GM12878 (cell line): ENCODE measurements at regions not wholly inside any gene's neighbourhood (a gene's known extent, or its start where the extent isn't known, plus 50 kb on each side); places are given as distances from the start of the nearest gene placed in this dataset.

Source experiments
- ATAC-seq: fragments of 200-7000 bp; cut with Tn5 transposase; 3 replicates; pipeline ENCODE4 v1.9.1; 2020; ENCODE audit warnings: mild to moderate bottlenecking, moderate library complexity
- BruUV-seq: library from RNA; stranded (reverse); fragments of 400-500 nt; replicated peaks from 2 replicates; lab custom pipeline; 2021; lab: Mats Ljungman, UMichigan
- CTCF ChIA-PET: fragments of 300-600 bp; sonication (Branson Sonifier 250); formaldehyde crosslinking; extraction: SDS; loops from one replicate; lab custom pipeline; 2021; ENCODE audit warnings: inconsistent platforms; lab: Yijun Ruan, JAX
- POLR2A ChIA-PET: fragments of 350-600 bp; formaldehyde crosslinking; extraction: SDS; loops from one replicate; lab custom pipeline; 2021; ENCODE audit warnings: inconsistent platforms; lab: Charles Lee
- RAD21 ChIA-PET: fragments of 300-600 bp; sonication (Branson Sonifier 250); formaldehyde crosslinking; loops from one replicate; lab custom pipeline; 2023; ENCODE audit warnings: antibody characterized with exemption; ENCODE audit not compliant: unreplicated experiment; lab: Charles Lee
- SMC1A ChIA-PET: fragments of 300-600 bp; sonication (Branson Sonifier 250); formaldehyde crosslinking; loops from one replicate; lab custom pipeline; 2023; ENCODE audit not compliant: unreplicated experiment, uncharacterized antibody; lab: Charles Lee
- DNase-seq: peaks from one replicate; pipeline ENCODE4 v3.0.0-alpha.2; 2011; ENCODE audit warnings: low read depth, low spot score
- FAIRE-seq: peaks from 3 replicates; lab custom pipeline; 2011; peaks lifted over from hg19 to GRCh38; lab: Jason Lieb, UNC
- H2AFZ ChIP-seq: 2 replicates; pipeline ENCODE4 v1.6.0; 2011; ENCODE audit warnings: low read depth, low read length, control low read depth; ENCODE audit not compliant: control insufficient read depth
- H3K27ac ChIP-seq: 2 replicates; pipeline ENCODE4 v1.5.1; 2011; ENCODE audit warnings: control low read depth; ENCODE audit not compliant: control insufficient read depth, insufficient read depth
- H3K27me3 ChIP-seq, 2 experiments: replicated peaks in 1 of 2; 2 replicates each; pipeline versions ENCODE4 v1.6.0 to v1.6.1; 2011; ENCODE audit warnings: low read length in 1 of 2; ENCODE audit not compliant: control insufficient read depth in 2 of 2, insufficient read depth in 2 of 2
- H3K36me3 ChIP-seq, 2 experiments: 2 replicates each; pipeline ENCODE4 v1.5.1; 2011; ENCODE audit warnings: low read length in 1 of 2; ENCODE audit not compliant: control insufficient read depth in 2 of 2, insufficient read depth in 2 of 2
- H3K4me1 ChIP-seq: 2 replicates; pipeline ENCODE4 v1.6.1; 2011; ENCODE audit warnings: mild to moderate bottlenecking, low read length, moderate library complexity, mixed read lengths; ENCODE audit not compliant: control insufficient read depth, insufficient read depth
- H3K4me2 ChIP-seq: 2 replicates; pipeline ENCODE4 v1.6.0; 2011; ENCODE audit warnings: control low read depth; ENCODE audit not compliant: control insufficient read depth, insufficient read depth
- H3K4me3 ChIP-seq: fragments of 200-600 bp; sonication (generic); 2 replicates; pipeline ENCODE4 v1.5.1; 2016
- H3K79me2 ChIP-seq: 2 replicates; pipeline ENCODE4 v1.6.0; 2011; ENCODE audit warnings: low read length; ENCODE audit not compliant: control insufficient read depth, insufficient read depth
- H3K9ac ChIP-seq: 2 replicates; pipeline ENCODE4 v1.8.0; 2011; ENCODE audit warnings: low read length, control low read depth, mixed read lengths; ENCODE audit not compliant: control insufficient read depth, insufficient read depth
- H3K9me3 ChIP-seq: replicated peaks from 3 replicates; pipeline ENCODE4 v1.5.1; 2011; ENCODE audit warnings: mild to moderate bottlenecking, low read length; ENCODE audit not compliant: control insufficient read depth, insufficient read depth
- H4K20me1 ChIP-seq: 2 replicates; pipeline ENCODE4 v1.6.0; 2011; ENCODE audit not compliant: control insufficient read depth, insufficient read depth
- BMI1 ChIP-seq: fragments of 450-650 bp; IDR thresholded peaks from 2 replicates; pipeline ENCODE4 v1.6.1; 2016; ENCODE audit warnings: mild to moderate bottlenecking, moderate library complexity, borderline replicate concordance
- CHD2 ChIP-seq: IDR thresholded peaks from 2 replicates; pipeline ENCODE4 v1.6.1; 2011; ENCODE audit warnings: low read depth, low read length, improper control_type of control experiment, borderline replicate concordance
- CREM ChIP-seq: IDR thresholded peaks from 2 replicates; pipeline ENCODE4 v1.6.1; 2014; ENCODE audit warnings: antibody characterized with exemption, low read depth
- ELK1 ChIP-seq: IDR thresholded peaks from 2 replicates; pipeline ENCODE4 v1.6.1; 2012; ENCODE audit warnings: low read depth, low read length, improper control_type of control experiment
- ESRRA ChIP-seq: IDR thresholded peaks from 2 replicates; pipeline ENCODE4 v1.6.1; 2012; ENCODE audit warnings: mild to moderate bottlenecking, low read length, improper control_type of control experiment
- GATAD2B ChIP-seq: fragments of 450-650 bp; conservative IDR thresholded peaks from 2 replicates; pipeline ENCODE4 v1.6.1; 2017; ENCODE audit warnings: low read depth, mild to moderate bottlenecking, moderate library complexity
- NFIC ChIP-seq: IDR thresholded peaks from 2 replicates; pipeline ENCODE4 v1.6.1; 2012; ENCODE audit warnings: low read depth, mild to moderate bottlenecking, inconsistent platforms, low read length, moderate library complexity
- NR2C1 ChIP-seq: fragments of 450-650 bp; IDR thresholded peaks from 2 replicates; pipeline ENCODE4 v1.6.1; 2017; ENCODE audit warnings: antibody characterized with exemption, mild to moderate bottlenecking, moderate library complexity
- NRF1 ChIP-seq: conservative IDR thresholded peaks from 2 replicates; pipeline ENCODE4 v1.6.1; 2011; ENCODE audit warnings: mild to moderate bottlenecking, low read depth, low read length, improper control_type of control experiment
- SIN3A ChIP-seq: IDR thresholded peaks from 2 replicates; pipeline ENCODE4 v1.6.1; 2012; ENCODE audit warnings: low read depth, low read length, improper control_type of control experiment
- in situ Hi-C: fragments of 300-500 bp; cut with MboI; formaldehyde crosslinking; loops from 9 replicates; pipeline ENCODE4 v1.14.3; 2018; ENCODE audit warnings: mixed read lengths
- intact Hi-C: fragments of 100-400 bp; cut with micrococcal nuclease; formaldehyde crosslinking; loops from one replicate; pipeline ENCODE4 v1.14.2; 2022; ENCODE audit not compliant: unreplicated experiment
- TF ChIP-seq, protein P1 (sequence below): fragments of 450-650 bp; IDR thresholded peaks from 2 replicates; pipeline ENCODE4 v1.6.1; 2017; ENCODE audit warnings: mild to moderate bottlenecking
- TF ChIP-seq, protein P2 (sequence below): fragments of 450-650 bp; IDR thresholded peaks from 2 replicates; pipeline ENCODE4 v1.6.1; 2018; ENCODE audit warnings: borderline replicate concordance, mild to moderate bottlenecking; ENCODE audit not compliant: partially characterized antibody

DNA sequence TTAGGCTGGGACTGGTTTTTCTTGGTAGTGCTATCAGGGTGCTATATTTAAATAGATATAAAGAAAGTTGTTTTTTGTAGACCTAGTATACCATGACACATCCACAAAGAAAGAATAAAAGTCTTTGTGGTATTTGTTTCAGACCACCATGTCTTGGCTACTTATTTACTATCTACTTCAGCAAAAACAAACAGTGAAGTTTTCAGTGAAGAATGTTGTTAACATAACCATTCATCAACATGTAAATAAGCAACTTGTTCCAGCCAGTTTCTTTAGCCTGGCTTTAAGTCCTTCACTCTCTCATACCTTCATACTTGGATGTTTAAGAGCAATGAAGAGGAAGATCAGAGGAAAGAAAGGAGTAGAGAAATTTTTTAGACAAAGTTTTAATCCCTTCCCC lies 624.1 kb downstream of the CD109 start:
- ATAC-seq (no peak), DNase-seq (no peak), FAIRE-seq (no peak)
- RAD21 ChIA-PET = no interaction called here
- SMC1A ChIA-PET = no interaction called here
- intact Hi-C loops (no loop called here), in situ Hi-C loops (no loop called here)
- no peaks in the 10 kb centered on the region for H3K27me3 ChIP-seq
- no peaks in the 10 kb centered on the region for H4K20me1 ChIP-seq
- H2AFZ ChIP-seq = no peak overlapping the region
- H3K27ac ChIP-seq = no peak overlapping the region
- H3K4me2 ChIP-seq = no peak overlapping the region
- H3K36me3 ChIP-seq = no peaks in the 10 kb centered on the region
- no peaks in the 10 kb centered on the region for H3K79me2 ChIP-seq
- no TSS peak for BruUV-seq
- no peak overlapping the region for H3K9ac ChIP-seq
- TF ChIP-seq SIN3A (no peak), CREM (no peak), GATAD2B (no peak), NR2C1 (no peak), NFIC (no peak), CHD2 (no peak), NRF1 (no peak), ESRRA (no peak), ELK1 (no peak), BMI1 (no peak)
- TF ChIP-seq, protein P1, sequence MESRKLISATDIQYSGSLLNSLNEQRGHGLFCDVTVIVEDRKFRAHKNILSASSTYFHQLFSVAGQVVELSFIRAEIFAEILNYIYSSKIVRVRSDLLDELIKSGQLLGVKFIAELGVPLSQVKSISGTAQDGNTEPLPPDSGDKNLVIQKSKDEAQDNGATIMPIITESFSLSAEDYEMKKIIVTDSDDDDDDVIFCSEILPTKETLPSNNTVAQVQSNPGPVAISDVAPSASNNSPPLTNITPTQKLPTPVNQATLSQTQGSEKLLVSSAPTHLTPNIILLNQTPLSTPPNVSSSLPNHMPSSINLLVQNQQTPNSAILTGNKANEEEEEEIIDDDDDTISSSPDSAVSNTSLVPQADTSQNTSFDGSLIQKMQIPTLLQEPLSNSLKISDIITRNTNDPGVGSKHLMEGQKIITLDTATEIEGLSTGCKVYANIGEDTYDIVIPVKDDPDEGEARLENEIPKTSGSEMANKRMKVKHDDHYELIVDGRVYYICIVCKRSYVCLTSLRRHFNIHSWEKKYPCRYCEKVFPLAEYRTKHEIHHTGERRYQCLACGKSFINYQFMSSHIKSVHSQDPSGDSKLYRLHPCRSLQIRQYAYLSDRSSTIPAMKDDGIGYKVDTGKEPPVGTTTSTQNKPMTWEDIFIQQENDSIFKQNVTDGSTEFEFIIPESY = no peak
- TF ChIP-seq, protein P2, sequence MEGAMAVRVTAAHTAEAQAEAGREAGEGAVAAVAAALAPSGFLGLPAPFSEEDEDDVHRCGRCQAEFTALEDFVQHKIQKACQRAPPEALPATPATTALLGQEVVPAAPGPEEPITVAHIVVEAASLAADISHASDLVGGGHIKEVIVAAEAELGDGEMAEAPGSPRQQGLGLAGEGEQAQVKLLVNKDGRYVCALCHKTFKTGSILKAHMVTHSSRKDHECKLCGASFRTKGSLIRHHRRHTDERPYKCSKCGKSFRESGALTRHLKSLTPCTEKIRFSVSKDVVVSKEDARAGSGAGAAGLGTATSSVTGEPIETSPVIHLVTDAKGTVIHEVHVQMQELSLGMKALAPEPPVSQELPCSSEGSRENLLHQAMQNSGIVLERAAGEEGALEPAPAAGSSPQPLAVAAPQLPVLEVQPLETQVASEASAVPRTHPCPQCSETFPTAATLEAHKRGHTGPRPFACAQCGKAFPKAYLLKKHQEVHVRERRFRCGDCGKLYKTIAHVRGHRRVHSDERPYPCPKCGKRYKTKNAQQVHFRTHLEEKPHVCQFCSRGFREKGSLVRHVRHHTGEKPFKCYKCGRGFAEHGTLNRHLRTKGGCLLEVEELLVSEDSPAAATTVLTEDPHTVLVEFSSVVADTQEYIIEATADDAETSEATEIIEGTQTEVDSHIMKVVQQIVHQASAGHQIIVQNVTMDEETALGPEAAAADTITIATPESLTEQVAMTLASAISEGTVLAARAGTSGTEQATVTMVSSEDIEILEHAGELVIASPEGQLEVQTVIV = no peak
- POLR2A ChIA-PET = no interaction called here
- H3K4me1 ChIP-seq = no peaks in the 10 kb centered on the region
- H3K9me3 ChIP-seq = no peaks in the 10 kb centered on the region
- CTCF ChIA-PET = no interaction called here
- no peak overlapping the region for H3K4me3 ChIP-seq
